GM19328 (cell line): ENCODE measurements at regions not wholly inside any gene's neighbourhood (a gene's known extent, or its start where the extent isn't known, plus 50 kb on each side); places are given as distances from the start of the nearest gene placed in this dataset.

ENCODE experiments used
- ATAC-seq: cut with Tn5 transposase; IDR thresholded peaks from one replicate; pipeline ENCODE4 v1.9.1; 2021; ENCODE audit warnings: mild to moderate bottlenecking, moderate library complexity; ENCODE audit not compliant: unreplicated experiment

- no peak for ATAC-seq
Measured at GRCh38 chr10:14468023-14468441, 137.3 kb upstream of the FRMD4A start.

DNA sequence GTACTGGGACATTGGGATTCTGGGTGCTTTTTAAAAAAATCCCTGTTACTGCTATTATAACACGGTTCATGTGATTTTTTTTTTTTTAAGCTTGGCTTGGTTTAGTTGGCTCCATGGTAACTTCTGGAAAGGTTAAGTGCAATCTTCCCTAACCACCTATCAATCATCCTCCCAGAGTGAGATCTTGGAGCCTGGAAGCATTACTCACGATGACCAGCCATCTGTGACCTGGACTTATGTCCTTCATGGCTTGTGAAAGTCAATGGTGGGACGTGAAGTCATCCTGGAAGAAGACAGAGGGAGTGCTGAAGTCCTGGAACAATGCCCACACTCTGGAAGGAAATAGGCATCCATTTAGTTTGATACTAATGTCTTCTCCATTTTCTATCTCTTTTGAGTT is 135.5 kb upstream of the FRMD4A start:
- no peak for ATAC-seq

- no peak for ATAC-seq
Measured at GRCh38 chr10:14460447-14460846, 129.7 kb upstream of the FRMD4A start.

DNA sequence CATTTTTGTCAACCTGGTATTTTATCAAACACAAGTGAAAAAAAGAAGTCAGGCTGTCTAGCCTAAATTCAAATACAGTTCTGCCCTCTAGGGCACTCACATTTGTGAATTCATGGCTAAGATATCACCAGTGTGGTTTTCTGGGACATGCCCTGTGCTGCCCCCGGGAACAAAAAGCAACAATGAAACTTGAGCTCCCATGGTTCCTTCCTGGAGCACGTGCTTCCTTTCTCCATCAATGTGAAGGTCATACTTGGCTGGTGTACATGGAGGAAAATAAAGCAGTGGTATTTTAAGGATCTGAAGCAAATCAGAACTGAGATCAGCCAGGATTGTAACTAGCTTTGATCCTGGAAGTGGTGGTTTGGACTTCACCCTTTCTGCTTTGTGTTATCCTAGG is 128.9 kb upstream of the FRMD4A start:
- no peak for ATAC-seq

GRCh38 chr10:14456870-14457266 is 126.1 kb upstream of the FRMD4A start:
- no peak for ATAC-seq

GRCh38 chr10:14456218-14456869 is 125.6 kb upstream of the FRMD4A start:
- ATAC-seq = no peak

DNA sequence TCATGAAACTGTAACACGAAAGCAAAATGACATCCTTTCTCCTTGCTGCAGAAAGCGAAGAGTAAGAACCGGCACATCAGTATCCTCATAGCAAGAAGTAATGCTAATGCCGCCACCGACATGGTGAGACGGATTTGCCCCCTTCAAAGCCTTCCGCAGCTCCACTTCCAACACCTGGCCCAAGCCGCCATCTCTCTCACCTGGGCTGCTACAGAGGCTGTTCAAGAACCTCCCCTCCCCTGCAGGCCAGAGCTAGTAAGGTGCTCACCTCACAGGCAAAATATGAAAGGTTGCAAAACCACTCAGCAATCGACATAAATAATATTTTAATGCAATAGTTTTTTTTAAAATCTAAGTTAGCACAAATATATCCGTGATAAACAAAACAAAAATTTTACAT is 123.9 kb upstream of the FRMD4A start:
- ATAC-seq = no peak

- ATAC-seq = no peak
Measured at GRCh38 chr10:14454206-14454605, 123.5 kb upstream of the FRMD4A start.

GRCh38 chr10:14453593-14453992 is 122.9 kb upstream of the FRMD4A start:
- no peak for ATAC-seq

- no peak for ATAC-seq
Measured at GRCh38 chr10:14451341-14451740, 120.6 kb upstream of the FRMD4A start.

GRCh38 chr10:14450041-14450491 is 119.3 kb upstream of the FRMD4A start:
- ATAC-seq = no peak

GRCh38 chr10:14449293-14449815 is 118.6 kb upstream of the FRMD4A start:
- ATAC-seq = no peak

DNA sequence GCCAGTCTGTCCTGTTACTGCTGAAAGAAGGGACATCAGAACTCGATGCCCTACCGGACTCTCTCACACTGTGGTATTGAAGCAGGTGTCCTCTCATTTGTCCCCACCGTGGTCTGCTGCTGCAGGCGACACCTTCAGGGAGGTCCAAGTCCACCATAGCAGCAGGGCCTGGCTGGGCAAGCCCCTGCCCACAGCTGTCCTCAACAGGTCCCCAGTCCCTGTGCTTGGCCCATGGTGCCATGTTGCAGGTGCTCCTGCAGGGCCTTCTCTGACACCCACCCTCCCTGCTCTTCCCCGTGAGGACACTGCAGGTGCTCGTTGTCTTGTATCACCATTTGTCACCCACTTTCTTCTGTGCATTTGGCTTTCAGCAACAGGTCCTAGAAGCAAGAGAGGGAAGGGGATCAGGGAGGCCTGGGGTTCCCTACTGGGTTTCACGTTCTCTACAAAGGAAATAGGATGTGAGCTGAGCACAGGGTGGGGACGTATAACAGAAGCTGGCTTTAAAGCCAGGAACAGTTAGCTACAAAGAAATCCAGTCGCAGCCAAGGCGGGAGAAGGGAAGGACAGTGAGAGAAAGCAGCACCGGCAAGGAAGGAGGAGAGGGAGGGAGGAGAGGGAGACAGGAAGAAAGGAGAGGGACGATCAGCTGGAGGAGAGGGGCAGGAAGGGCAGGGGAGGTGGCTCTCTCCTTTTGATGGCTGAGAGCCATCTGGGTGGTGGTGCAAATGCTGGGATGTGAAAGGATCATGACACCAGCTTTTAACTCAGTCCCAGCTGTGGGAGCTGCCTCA is 117.7 kb upstream of the FRMD4A start:
- no peak for ATAC-seq

- ATAC-seq = no peak
Measured at GRCh38 chr10:14447094-14447839, 116.5 kb upstream of the FRMD4A start.

GRCh38 chr10:14439451-14440259 is 108.9 kb upstream of the FRMD4A start:
- no peak for ATAC-seq

DNA sequence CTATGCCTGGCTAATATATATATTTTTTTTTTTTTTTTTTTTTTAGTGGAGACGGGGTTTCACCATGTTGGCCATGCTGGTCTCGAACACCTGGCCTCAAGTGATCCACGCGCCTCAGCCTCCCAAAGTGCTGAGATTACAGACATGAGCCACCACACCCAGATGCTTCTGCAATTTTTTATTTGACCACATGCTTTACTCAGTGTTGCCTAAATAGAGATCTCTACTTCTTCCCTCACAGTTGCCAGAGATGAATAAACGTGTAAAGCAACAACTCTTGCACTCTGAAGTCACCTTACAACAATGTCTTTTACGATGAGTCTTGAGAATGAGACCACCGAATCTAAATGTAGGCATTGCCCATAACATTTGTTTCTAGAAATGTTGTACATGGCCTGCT is 107.9 kb upstream of the FRMD4A start:
- ATAC-seq = no peak

DNA sequence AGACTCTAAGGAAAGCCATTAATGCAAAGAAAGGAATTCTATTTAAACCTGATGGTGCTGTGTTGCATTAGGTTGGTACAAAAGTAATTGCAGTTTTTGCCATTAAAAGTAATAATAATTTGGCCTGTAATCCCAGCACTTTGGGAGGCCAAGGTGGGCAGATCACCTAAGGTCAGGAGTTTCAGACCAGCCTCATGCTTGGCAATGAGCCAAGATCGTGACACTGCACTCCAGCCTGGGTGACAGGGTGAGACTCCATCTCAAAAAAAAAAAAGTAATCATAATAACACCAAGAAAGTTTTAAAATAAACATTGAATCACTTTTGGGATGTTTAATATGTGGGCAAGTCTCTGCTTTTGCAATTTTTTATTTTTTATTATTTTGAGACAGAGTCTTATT is 107.3 kb upstream of the FRMD4A start:
- ATAC-seq = no peak

DNA sequence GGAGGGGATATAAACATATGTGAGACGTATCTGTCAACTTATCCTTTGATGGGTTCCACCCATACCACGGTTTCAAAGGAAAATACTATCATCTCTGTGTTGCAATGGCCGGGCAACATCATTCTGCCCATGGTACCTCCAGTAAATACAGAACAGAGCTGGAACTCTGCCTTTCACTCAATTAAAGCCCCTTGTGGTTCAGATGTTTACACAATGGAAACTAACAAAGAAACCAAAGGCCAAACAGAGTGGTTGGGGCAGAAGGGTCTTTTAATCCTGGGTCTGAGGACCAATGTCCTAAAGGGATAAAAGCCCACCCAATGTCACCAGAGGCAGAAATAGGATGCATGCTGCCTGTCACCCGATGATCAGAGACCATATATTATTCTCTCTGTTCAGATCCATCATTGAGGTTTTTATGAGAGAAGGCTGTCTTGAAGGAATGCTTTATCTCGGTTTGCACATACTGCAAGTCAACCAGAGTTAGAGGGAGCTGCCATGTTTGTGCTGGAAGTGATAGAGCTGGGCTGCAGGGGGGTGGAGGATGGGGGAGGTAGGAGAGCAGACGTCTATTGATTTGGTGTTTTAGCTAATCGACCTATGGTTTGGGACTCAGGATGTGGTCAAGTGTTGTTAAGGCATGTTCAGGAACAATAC is 105.4 kb upstream of the FRMD4A start:
- ATAC-seq = no peak

- ATAC-seq = no peak
Measured at GRCh38 chr10:14433147-14433546, 102.4 kb upstream of the FRMD4A start.

DNA sequence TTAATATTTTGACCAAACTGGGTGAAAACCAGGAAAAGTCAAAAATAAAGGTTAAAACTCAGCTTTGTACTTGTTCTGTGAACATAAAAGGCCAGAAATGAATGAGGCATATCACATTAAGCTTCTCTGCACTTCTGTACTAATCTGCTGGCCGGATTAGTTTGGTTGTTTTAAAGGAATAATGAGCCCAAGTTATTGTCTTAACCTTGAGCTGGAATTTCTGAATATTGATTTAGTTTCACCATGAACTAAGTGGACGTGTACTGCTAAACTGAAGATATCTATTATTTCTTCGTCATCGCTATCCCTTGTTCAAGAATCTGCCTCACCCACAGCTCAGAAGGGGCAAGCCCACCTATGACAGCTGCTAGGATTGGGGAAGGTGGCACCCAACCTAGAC is 101.1 kb upstream of the FRMD4A start:
- ATAC-seq = no peak
